Nucleus accumbens (tissue), 56 donors: ENCODE measurements at regions not wholly inside any gene's neighbourhood (a gene's known extent, or its start where the extent isn't known, plus 50 kb on each side); places are given as distances from the start of the nearest gene placed in this dataset.

Experiments
- DNase-seq, 56 donors: peaks; one replicate each; lab custom pipeline; 2025; lab: John Stamatoyannopoulos, UW

DNA sequence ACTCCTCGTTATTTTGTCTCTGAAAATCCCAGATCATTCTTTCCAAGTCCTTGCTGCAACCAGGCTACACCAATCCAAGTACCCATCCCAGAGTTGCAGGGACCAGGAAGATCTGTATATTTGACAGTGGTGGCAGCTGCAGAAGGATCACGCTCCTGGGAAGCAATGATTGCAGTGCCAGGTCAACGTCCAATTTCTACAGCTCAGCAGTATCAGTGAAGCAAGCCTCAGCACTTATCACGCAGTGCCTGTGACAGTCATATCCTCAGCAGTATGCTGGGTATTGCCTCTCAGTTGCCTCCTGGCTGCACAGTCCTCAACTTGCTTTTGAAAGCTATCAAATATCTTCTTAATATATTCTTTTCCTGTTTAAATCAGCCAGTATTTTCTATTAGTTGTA, 66.7 kb downstream of the BARHL2 start:
- DNase-seq, result no peak

DNA sequence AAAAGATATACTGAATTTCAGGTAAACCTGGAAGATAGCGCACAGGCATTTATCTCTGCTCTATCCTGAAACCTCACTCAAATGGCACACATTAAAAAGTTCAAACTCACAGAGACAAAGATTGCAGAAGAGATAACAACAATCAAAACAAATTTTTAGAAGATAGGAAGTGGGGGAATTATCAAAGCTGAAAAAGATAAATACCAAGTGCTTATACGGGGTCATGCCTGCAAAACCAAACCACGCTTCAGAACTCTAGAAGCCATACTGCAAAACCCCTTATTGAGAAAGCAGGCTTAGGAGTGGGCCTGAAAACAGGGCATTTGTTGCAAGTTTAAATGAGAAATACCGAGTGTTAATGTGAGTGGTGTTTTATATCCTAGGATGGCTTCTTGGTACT, 76.8 kb downstream of the BARHL2 start:
- no peak for DNase-seq

DNA sequence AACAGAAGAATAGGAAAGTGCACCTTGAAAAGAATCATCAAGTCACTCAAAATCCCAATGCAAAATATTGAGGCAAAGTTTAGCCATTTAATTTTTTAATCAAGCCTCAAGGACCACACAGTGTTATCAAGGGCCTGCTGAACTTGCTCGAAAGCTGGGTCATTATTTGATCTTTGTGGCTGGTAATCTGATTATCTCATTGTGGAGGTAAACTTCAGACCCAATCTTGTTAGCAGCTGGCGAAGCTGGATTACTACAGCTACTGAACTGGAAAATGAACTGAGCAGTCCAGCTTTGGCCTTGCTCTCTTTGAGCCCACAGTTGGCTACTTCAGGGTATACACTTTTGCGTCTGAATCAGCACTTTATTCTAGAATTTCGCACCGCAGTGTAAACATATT, 94.4 kb downstream of the BARHL2 start:
- DNase-seq, result no peak

GRCh38 chr1:90621986-90622385, 95.1 kb downstream of the BARHL2 start:
- DNase-seq, result no peak

DNA sequence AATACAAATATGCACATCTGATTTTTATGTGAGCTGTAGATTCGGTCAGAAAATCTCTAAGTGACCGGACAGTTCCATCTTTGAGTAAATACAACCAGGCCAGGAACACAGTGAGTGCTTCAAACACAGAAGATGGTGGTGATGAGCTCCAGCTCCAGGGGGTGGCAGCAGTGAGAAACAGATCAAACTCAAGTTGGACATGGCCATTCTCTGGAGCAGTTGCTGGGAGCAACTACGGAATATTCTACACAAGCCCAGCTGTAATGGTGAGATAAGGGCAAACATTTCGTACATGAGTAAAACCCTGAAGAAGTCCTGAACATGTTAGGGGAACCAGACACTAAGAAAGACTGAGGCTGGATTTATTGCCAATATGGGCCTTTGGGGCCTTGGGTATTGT, 100.7 kb downstream of the BARHL2 start:
- peak in 5 of 56 donors; percentile 0 to 14 (median 1) for DNase-seq

DNA sequence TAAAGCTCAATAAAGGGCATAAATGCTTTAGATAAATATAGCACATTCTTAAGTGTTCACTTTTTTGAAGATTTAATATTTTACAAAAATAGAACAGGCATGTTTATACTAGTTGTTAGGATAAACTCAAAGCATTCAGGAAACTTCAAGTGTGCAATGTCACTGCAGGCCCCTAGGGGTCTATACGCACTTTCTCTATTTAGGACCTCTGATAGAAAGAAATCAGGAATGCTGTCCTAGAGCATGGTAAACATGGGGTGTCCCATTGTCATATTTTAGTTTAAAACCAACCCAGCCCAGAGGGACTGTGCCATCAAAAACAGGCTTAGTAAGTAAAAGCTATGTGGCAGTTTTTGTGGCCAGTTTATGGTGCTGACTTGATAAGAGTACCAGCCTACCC, 102.2 kb downstream of the BARHL2 start:
- DNase-seq, result no peak

GRCh38 chr1:90613371-90613770, 103.7 kb downstream of the BARHL2 start:
- no peak for DNase-seq

DNA sequence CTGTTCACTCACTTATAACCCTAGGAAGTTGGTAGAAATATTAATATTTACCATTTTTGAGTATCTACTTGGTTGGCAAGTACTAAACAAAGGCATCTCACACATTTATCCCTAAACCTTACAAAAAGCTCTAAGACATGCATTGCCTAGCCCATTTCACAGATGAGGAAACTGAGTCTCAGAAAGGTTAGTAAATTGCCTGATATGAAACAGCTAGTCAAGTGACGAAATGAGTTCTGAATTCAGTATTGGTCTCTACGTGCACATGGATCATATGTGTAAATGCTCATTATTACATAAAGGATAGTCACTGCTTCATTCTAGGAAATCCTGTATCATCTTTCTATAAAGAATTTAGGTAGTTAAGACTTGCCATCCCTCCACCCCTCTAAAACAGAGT, 105.1 kb downstream of the BARHL2 start:
- DNase-seq, result no peak

DNA sequence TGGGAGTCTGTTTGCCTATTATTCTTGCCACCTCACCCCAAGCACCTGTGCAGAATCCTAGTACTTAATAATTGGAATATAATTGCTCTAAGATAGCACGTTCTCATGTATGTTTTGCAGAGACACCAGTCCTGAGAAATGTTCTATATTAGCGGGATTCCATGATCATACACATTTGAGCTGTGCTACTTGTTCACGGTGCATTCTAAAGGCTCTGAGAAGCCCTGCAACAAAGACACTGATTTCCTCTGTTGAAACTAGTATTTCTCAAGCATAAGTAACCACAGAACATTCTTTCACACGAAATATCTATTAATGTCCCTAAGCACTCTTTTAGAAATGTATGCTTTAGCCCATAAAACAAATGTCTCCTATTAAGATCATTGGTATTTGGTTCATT, 109.4 kb downstream of the BARHL2 start:
- DNase-seq, result no peak

GRCh38 chr1:90605070-90605469, 112.0 kb downstream of the BARHL2 start:
- DNase-seq, result no peak

DNA sequence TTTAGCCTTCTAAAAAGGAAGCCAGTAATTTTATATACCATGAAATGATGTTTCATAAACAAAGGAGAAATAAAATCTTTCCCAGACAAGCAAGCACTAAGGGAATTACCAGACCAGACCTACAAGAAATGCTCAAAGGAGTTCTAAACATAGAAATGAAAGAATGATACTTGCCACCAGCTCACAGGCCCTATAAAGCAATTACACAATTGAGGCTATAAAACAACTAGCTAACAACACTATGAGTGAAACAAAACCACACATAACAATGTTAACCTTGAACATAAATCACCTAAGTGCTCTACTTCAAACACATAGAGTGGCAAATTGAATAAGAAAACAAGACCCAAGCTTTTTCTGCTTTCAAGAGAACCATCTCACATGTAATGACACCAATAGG, 123.8 kb downstream of the BARHL2 start:
- no peak for DNase-seq

GRCh38 chr1:90591970-90592356, 125.1 kb downstream of the BARHL2 start:
- no peak for DNase-seq

GRCh38 chr1:90591355-90591969, 125.6 kb downstream of the BARHL2 start:
- no peak for DNase-seq

DNA sequence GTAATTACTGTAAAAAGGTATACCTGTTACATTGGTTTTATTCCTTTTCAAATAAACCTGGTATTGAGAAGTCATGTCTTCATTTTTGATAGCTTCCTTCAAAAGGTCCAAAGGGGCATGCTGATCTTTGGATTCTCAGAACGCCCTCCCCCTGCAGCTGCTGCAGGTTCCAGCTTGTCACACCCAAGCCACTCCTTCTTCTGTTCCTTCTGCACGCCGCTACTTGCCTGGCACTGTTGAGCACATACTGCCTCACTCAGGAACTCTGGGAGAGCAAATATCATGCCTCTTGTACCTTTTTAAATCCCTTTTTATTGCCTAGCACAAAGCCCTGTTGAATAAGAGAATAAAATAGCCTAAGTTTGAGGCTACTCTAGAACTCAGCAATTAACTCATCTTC, 136.9 kb downstream of the BARHL2 start:
- DNase-seq, result no peak

- no peak for DNase-seq
Observed at GRCh38 chr1:90579212-90579802, 137.8 kb downstream of the BARHL2 start.

DNA sequence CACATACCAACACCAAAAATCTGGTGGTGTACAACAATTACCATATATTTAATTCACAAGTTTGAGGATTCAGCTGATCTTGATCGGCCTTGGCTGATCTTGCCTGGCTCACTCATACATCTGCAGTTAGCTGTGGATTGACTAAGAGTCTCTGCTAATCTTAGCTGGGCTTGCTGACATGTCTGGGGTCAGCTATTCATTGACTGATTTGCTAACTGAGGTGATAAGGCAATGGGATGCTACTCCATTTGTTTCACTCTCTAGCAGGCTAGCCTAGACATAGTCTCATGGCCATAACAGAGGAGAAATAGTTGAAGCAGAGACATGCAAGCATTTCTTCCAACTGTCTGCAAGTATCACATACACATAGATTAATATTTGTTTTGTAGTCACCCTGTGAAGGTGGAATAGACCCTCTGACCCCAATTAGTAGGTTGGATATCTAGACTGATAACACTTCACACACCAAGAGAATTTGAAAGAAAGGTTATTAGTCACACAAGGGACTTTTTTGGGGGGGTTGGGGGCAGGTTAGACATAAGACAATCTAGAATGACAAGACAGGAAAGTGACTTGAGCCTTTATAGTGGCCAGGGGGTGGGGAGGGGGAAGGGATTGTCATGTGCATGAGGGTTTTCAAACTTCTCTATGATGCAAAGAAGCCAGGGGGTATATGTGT, 142.3 kb downstream of the BARHL2 start:
- no peak for DNase-seq

GRCh38 chr1:90573736-90574135, 143.4 kb downstream of the BARHL2 start:
- DNase-seq, result no peak

DNA sequence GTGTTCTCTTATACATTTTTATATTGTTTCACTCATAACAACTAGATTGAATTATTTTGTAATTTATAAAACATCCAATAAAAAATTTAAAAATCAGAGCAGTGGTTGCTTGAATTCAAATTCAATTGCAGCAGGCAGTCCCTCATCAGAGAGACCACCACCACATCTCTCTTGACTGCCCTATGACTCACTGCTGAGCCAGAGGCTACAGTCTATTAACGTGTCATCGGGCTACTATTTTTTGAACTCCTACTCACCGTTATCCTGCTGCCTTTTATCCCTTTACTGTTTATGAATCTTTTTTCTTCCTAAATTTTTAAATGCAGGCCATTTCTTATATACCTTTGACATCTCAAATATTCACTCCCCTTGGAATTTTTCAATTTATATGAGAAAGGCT, 144.7 kb downstream of the BARHL2 start:
- no peak for DNase-seq

GRCh38 chr1:90568436-90568835, 148.7 kb downstream of the BARHL2 start:
- no peak for DNase-seq

DNA sequence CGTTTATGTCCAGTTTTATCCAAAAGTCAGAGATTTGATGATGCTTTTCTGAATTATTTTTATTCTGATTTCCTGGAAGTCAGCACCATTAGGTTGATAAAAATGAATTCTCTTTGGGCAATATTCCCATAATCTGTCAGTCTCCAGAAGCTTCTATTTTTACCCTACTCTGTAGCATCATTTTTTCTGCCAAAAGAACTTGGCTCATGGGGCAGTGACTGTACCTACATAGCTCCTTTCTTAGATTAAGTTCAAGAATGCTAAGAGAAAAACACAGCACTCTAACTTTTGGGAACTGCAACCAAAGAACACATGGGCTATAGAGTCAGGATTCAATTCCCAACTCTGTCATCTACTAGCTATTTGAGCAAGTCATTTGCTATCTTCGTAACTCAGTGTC, 152.9 kb downstream of the BARHL2 start:
- DNase-seq, result no peak

DNA sequence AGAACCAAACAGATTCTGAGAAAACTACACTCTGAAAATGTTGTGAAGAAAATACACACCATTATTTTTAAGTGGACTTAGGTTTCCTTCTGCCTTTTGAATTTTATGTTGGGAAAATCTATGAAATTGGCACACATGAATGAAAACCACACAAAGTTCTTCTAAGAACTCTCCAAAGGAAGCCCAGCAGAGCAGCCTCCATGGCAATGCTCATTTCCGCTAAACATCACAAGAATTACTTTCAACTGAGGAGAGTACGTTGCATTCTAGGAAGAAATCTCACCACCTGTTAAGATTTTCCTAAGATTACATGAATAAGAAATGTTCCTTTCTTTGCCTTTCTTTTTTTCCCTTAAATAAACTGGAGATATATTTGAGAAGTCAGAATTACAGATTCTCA, 154.2 kb downstream of the BARHL2 start:
- no peak for DNase-seq

- no peak for DNase-seq
Observed at GRCh38 chr1:90561911-90562310, 155.2 kb downstream of the BARHL2 start.
